Peyer's patch (tissue), 4 donors: ENCODE measurements at regions not wholly inside any gene's neighbourhood (a gene's known extent, or its start where the extent isn't known, plus 50 kb on each side); places are given as distances from the start of the nearest gene placed in this dataset.

ENCODE experiments used
- DNase-seq, 3 donors: peaks; one replicate each; pipeline ENCODE4 v3.0.0-alpha.2; 2017 to 2019
- H3K27ac ChIP-seq, 4 donors: fragments of 200-600 bp; sonication (generic); one replicate each; pipeline ENCODE4 v1.5.1; 2016 to 2019
- H3K27me3 ChIP-seq, 2 donors: fragments of 200-600 bp; sonication (generic); one replicate each; pipeline ENCODE4 v1.5.1; 2019
- H3K36me3 ChIP-seq, 3 donors: fragments of 200-600 bp; sonication (generic); one replicate each; pipeline ENCODE4 v1.5.1; 2016 to 2019
- H3K4me1 ChIP-seq, 4 donors: fragments of 200-600 bp; sonication (generic); one replicate each; pipeline ENCODE4 v1.5.1; 2016 to 2019
- H3K4me3 ChIP-seq, 4 donors: fragments of 200-600 bp; sonication (generic); 1 replicate in 3 of 4; 2 replicates in 1 of 4; pipeline ENCODE4 v1.5.1; 2016 to 2019; ENCODE audit warnings: mild to moderate bottlenecking in 1 of 4
- H3K9me3 ChIP-seq, 4 donors: fragments of 200-600 bp; sonication (generic); one replicate each; pipeline ENCODE4 v1.5.1; 2016 to 2019; ENCODE audit warnings: mild to moderate bottlenecking in 1 of 4
- CTCF ChIP-seq, 6 experiments: fragments of 450-650 bp in 4 of 6; fragments of 200-600 bp in 2 of 6; sonication (generic) in 1 of 6; IDR thresholded peaks; one replicate each; pipeline ENCODE4 v1.5.1; 2017 to 2019; ENCODE audit warnings: antibody characterized with exemption in 6 of 6, mild to moderate bottlenecking in 3 of 6, moderate library complexity in 1 of 6
- POLR2A ChIP-seq, 2 donors: fragments of 450-650 bp; IDR thresholded peaks; one replicate each; pipeline ENCODE4 v1.5.1; 2017; ENCODE audit warnings: antibody characterized with exemption in 2 of 2, mild to moderate bottlenecking in 2 of 2, moderate library complexity in 2 of 2

GRCh38 chr1:218701131-218701530 lies 356.0 kb downstream of the TGFB2 start:
- Histone ChIP-seq H3K27me3 (no peaks in the 10 kb centered on the region), H3K36me3 (no peaks in the 10 kb centered on the region), H3K9me3 (no peaks in the 10 kb centered on the region), H3K4me1 (no peaks in the 10 kb centered on the region), H3K4me3 (no peak overlapping the region), H3K27ac (no peak overlapping the region)
- TF ChIP-seq CTCF (IDR thresholded peaks at IDR 0.05): no peak
- no peak for TF ChIP-seq POLR2A (IDR thresholded peaks at IDR 0.05)
- no peak for DNase-seq

- H3K27me3 ChIP-seq: no peaks in the 10 kb centered on the region
- TF ChIP-seq POLR2A (IDR thresholded peaks at IDR 0.05) (no peak), CTCF (IDR thresholded peaks at IDR 0.05) (no peak)
These were observed 357.6 kb downstream of the TGFB2 start for GRCh38 chr1:218702775-218703174.

GRCh38 chr1:218703836-218704235 lies 358.7 kb downstream of the TGFB2 start:
- Histone ChIP-seq H3K27ac (no peak overlapping the region), H3K9me3 (no peaks in the 10 kb centered on the region), H3K36me3 (no peaks in the 10 kb centered on the region), H3K27me3 (no peaks in the 10 kb centered on the region), H3K4me3 (no peak overlapping the region), H3K4me1 (no peaks in the 10 kb centered on the region)
- no peak for DNase-seq
- no peak for TF ChIP-seq POLR2A (IDR thresholded peaks at IDR 0.05)
- no peak for TF ChIP-seq CTCF (IDR thresholded peaks at IDR 0.05)

More at GRCh38 chr1:218702775-218703174, 357.6 kb downstream of the TGFB2 start:
- Histone ChIP-seq H3K36me3 (no peaks in the 10 kb centered on the region), H3K4me1 (no peaks in the 10 kb centered on the region), H3K4me3 (no peak overlapping the region), H3K27ac (no peak overlapping the region), H3K9me3 (no peaks in the 10 kb centered on the region)
- DNase-seq: no peak

GRCh38 chr1:218705391-218705790 lies 360.3 kb downstream of the TGFB2 start:
- Histone ChIP-seq H3K27ac (no peak overlapping the region), H3K36me3 (no peaks in the 10 kb centered on the region), H3K9me3 (no peaks in the 10 kb centered on the region), H3K4me1 (no peaks in the 10 kb centered on the region), H3K4me3 (no peak overlapping the region), H3K27me3 (no peaks in the 10 kb centered on the region)
- TF ChIP-seq CTCF (IDR thresholded peaks at IDR 0.05) (no peak), POLR2A (IDR thresholded peaks at IDR 0.05) (no peak)
- DNase-seq: no peak

GRCh38 chr1:218705911-218706893 lies 361.1 kb downstream of the TGFB2 start:
- TF ChIP-seq POLR2A (IDR thresholded peaks at IDR 0.05) (no peak), CTCF (IDR thresholded peaks at IDR 0.05) (no peak)
- Histone ChIP-seq H3K9me3 (no peaks in the 10 kb centered on the region), H3K4me1 (no peaks in the 10 kb centered on the region), H3K36me3 (no peaks in the 10 kb centered on the region), H3K27ac (no peak overlapping the region), H3K4me3 (no peak overlapping the region), H3K27me3 (no peaks in the 10 kb centered on the region)
- DNase-seq: no peak
